ENCODE measurements at regions not wholly inside any gene's neighbourhood (a gene's known extent, or its start where the extent isn't known, plus 50 kb on each side); places are given as distances from the start of the nearest gene placed in this dataset.
"Not testable (repeated sequence)": the region's sequence is repeated elsewhere in the genome, so short reads cannot be mapped to it uniquely, and the experiment has no call there.

GRCh38 chr2:55804535-55804934 lies 110.9 kb upstream of the PNPT1 start:
- TF ChIP-seq CTCF (IDR thresholded peaks at IDR 0.05; ENCODE audit: borderline replicate concordance) = no peak
- Histone ChIP-seq H3K36me3 (no peaks in the 10 kb centered on the region), H3K4me3 (no peak overlapping the region), H3K9me3 (replicated peaks) (no peaks in the 10 kb centered on the region), H3K27ac (replicated peaks) (no peak overlapping the region), H3K27me3 (ENCODE audit: low read depth) (no peaks in the 10 kb centered on the region), H3K4me1 (peaks cover 9% of the 10 kb centered on the region)
- no peak for DNase-seq
- intact Hi-C loops (cut with micrococcal nuclease) = no loop called here

- peaks cover 6% of the 10 kb centered on the region for H3K4me1 ChIP-seq
- intact Hi-C loops (cut with micrococcal nuclease) = no loop called here
- no peaks in the 10 kb centered on the region for H3K27me3 ChIP-seq (ENCODE audit: low read depth)
- no peak for TF ChIP-seq CTCF (IDR thresholded peaks at IDR 0.05; ENCODE audit: borderline replicate concordance)
- no peak for DNase-seq
- peaks cover 7% of the 10 kb centered on the region for H3K9me3 ChIP-seq (replicated peaks)
- no peak overlapping the region for H3K27ac ChIP-seq (replicated peaks)
- H3K36me3 ChIP-seq = no peaks in the 10 kb centered on the region
- H3K4me3 ChIP-seq = no peak overlapping the region
These were observed 108.4 kb upstream of the PNPT1 start for GRCh38 chr2:55802067-55802466.

- peaks cover 6% of the 10 kb centered on the region for H3K4me1 ChIP-seq
- H3K9me3 ChIP-seq (replicated peaks) = peaks cover 7% of the 10 kb centered on the region
- no peaks in the 10 kb centered on the region for H3K27me3 ChIP-seq (ENCODE audit: low read depth)
- H3K27ac ChIP-seq (replicated peaks) = no peak overlapping the region
- H3K4me3 ChIP-seq = no peak overlapping the region
- DNase-seq = no peak
- TF ChIP-seq CTCF (IDR thresholded peaks at IDR 0.05; ENCODE audit: borderline replicate concordance) = no peak
- intact Hi-C loops (cut with micrococcal nuclease) = no loop called here
- H3K36me3 ChIP-seq = no peaks in the 10 kb centered on the region
These were observed 107.8 kb upstream of the PNPT1 start for GRCh38 chr2:55801436-55801835.

GRCh38 chr2:55799624-55800023 lies 106.0 kb upstream of the PNPT1 start:
- H3K27me3 ChIP-seq (ENCODE audit: low read depth); H3K27ac ChIP-seq (replicated peaks); H3K36me3 ChIP-seq; H3K4me1 ChIP-seq; H3K4me3 ChIP-seq; intact Hi-C loops (cut with micrococcal nuclease); DNase-seq; H3K9me3 ChIP-seq (replicated peaks): not testable (repeated sequence)

- DNase-seq = no peak
- TF ChIP-seq CTCF (IDR thresholded peaks at IDR 0.05; ENCODE audit: borderline replicate concordance) = no peak
- Histone ChIP-seq H3K27ac (replicated peaks) (no peak overlapping the region), H3K4me1 (no peaks in the 10 kb centered on the region), H3K27me3 (ENCODE audit: low read depth) (no peaks in the 10 kb centered on the region), H3K4me3 (no peak overlapping the region), H3K9me3 (replicated peaks) (peaks cover 7% of the 10 kb centered on the region), H3K36me3 (no peaks in the 10 kb centered on the region)
- intact Hi-C loops (cut with micrococcal nuclease) = no loop called here
These were observed 102.5 kb upstream of the PNPT1 start for GRCh38 chr2:55796121-55796520.

- H3K27me3 ChIP-seq (ENCODE audit: low read depth); intact Hi-C loops (cut with micrococcal nuclease); H3K27ac ChIP-seq (replicated peaks); DNase-seq; H3K36me3 ChIP-seq; H3K4me1 ChIP-seq; H3K4me3 ChIP-seq; H3K9me3 ChIP-seq (replicated peaks): not testable (repeated sequence)
These were observed 100.0 kb upstream of the PNPT1 start for GRCh38 chr2:55793602-55794001.

GRCh38 chr2:55786280-55786679 lies 92.6 kb upstream of the PNPT1 start:
- Histone ChIP-seq H3K36me3 (no peaks in the 10 kb centered on the region), H3K27ac (replicated peaks) (no peak overlapping the region), H3K27me3 (ENCODE audit: low read depth) (no peaks in the 10 kb centered on the region), H3K4me3 (no peak overlapping the region), H3K9me3 (replicated peaks) (no peaks in the 10 kb centered on the region), H3K4me1 (no peaks in the 10 kb centered on the region)
- no peak for DNase-seq
- intact Hi-C loops (cut with micrococcal nuclease) = no loop called here
- no peak for TF ChIP-seq CTCF (IDR thresholded peaks at IDR 0.05; ENCODE audit: borderline replicate concordance)

GRCh38 chr2:55783751-55784150 lies 90.1 kb upstream of the PNPT1 start:
- H3K36me3 ChIP-seq; H3K4me1 ChIP-seq; DNase-seq; intact Hi-C loops (cut with micrococcal nuclease); H3K27me3 ChIP-seq (ENCODE audit: low read depth); H3K9me3 ChIP-seq (replicated peaks); H3K4me3 ChIP-seq; H3K27ac ChIP-seq (replicated peaks): not testable (repeated sequence)

Measured in left ventricle myocardium inferior (tissue), 1 donor.